HL-60/S4 treated with retinoic acid at 250 ng/mL for 4 days and 3 days (cell line): ENCODE measurements at regions not wholly inside any gene's neighbourhood (a gene's known extent, or its start where the extent isn't known, plus 50 kb on each side); places are given as distances from the start of the nearest gene placed in this dataset.
"Not testable (repeated sequence)": the region's sequence is repeated elsewhere in the genome, so short reads cannot be mapped to it uniquely, and the experiment has no call there.

Source experiments
- in situ Hi-C: fragments of 300-500 bp; cut with MboI; formaldehyde crosslinking; loops from 2 replicates; pipeline ENCODE4 v1.7.0; 2022; ENCODE audit warnings: low sequenced_read_pairs

GRCh38 chr7:13802651-13803050 is 186.8 kb downstream of the ETV1 start:
- in situ Hi-C loops = no loop called here

DNA sequence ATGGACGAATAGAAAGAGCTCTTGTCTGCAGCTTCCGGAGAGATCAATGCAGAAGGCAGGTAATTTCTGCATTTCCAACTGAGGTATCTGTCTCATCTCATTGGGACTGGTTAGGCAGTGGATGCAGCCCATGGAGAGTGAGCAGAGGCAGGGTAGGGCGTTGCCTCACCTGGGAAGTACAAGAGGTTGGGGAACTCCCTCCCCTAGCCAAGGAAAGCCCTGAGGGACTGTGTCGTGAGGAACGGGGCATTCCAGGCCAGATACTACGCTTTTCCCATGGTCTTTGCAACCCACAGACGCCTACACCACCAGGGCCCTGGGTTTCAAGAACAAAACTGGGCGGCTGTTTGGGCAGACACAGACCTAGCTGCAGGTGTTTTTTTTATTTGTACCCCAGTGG is 186.3 kb downstream of the ETV1 start:
- in situ Hi-C loops = no loop called here

- in situ Hi-C loops = not testable (repeated sequence)
These were observed 183.2 kb downstream of the ETV1 start for GRCh38 chr7:13806089-13806867.

DNA sequence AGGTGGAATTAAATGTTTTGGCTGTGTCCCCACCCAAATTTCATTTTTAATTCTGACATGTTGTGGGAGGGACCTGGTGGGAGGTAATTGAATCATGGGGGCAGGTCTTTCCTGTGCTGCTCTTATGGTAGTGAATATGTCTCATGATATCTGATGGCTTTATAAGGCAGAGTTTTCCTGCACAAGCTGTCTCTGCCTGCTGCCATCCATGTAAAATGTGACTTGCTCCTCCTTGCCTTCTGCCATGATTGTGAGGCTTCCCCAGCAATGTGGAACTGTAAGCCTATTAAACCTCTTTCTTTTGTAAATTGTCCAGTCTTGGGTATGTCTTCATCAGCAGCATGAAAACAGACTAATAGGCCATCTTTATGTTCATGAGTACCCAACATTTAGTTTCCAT is 172.2 kb downstream of the ETV1 start:
- in situ Hi-C loops = not testable (repeated sequence)

DNA sequence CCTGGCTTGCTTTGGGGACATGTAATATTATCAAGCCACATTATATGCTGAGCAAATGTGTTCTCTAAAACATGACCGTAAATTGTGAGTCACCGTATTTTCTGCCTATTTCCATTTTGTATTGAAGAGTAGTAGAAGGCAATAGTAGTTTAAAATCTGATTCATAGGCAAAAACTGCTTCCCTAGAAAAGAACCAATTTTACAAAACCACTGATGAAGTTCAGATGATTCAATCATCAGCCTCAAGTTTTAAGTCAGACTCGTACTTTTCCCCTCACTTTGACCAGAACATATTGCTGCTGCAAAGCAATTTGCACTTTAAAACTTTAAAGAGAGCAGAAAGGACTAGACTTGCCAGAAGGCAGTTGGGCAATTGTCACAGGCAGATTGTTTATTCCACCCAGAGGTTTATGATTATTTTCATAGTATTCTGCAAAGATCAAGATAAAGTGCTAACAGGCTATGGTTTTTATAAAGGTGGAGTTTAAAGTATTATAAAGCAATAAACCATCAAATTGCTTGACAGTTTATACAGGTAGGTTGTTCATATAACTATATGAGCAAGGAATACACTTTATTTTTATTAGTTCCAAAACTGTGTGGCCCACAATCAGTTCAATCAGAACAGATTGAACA is 168.2 kb downstream of the ETV1 start:
- in situ Hi-C loops = no loop called here

GRCh38 chr7:13822678-13823077 is 166.8 kb downstream of the ETV1 start:
- in situ Hi-C loops = no loop called here

GRCh38 chr7:13826752-13827151 is 162.7 kb downstream of the ETV1 start:
- in situ Hi-C loops = no loop called here

DNA sequence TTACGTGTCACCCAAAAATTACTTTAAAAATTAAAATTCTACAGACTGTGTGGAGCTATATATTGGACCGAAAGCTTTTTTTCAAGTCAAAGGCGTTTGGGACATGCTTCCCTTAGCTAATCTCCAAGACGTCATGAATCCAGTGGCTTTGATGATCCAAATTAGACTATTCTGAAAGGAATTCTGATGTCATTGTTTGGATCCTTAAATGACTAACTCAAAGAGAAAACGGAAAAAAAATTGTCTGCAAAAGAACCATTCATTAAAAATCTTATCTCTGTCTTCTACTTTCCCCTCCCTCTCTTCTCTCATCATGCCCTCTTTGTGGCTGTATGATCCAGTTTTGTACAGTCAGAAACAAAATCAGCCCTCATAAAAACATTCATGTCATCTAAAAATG is 161.8 kb downstream of the ETV1 start:
- in situ Hi-C loops = no loop called here

DNA sequence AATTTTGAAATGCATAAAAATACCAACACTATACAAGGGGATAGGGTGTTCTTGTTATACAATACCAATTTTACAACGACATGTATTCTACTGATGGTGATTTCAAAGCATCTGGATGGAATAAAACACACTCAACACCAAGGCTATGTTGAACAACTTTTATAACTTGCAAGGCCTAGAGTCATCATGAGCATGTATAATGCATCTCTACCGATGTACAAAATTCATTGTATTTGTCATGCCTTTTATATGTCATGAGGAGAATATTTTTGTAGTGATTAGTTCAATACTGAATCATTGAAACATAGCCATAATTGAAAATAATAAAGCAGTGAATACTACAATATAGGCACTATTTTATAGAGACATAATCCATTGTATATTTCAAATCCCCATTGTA is 160.2 kb downstream of the ETV1 start:
- in situ Hi-C loops = no loop called here

- in situ Hi-C loops = no loop called here
These were observed 159.3 kb downstream of the ETV1 start for GRCh38 chr7:13829914-13830900.

DNA sequence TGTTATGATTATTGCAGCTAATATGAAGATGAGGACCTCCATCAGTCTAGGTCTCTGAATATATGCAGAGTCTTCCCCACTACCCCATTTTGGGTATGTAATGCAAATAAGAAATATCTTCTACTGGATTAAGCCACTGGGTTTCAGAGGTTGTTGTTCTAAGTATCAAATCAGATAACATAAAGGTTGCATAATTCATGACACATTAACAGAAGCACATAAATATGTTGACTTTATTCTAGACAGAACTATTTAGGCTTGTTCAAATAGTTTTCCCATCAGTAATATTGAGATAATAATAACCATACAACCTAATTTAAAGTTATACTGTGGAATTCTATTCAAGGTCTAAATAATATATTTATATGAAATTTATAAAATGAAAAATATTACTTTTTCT is 157.1 kb downstream of the ETV1 start:
- in situ Hi-C loops = no loop called here

DNA sequence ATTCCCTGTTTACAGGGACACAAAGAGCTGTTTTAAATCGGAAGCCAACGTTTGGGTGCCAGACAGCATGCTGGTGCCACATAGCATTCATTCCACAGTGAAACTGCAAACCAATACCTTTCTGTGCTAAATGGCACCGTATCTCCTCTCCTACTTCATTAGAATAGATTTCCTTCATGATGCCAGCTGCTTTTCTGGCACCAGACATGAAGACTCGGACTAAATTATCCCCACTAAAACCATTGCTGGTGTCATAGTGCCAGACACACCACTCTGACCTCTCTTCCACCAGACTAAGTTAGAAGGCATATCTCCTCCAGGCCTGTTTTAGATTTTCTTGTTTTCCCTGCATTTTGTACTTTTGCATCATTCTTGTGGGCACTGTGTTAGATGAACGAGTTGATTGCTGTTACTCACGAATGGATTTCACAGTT is 155.1 kb downstream of the ETV1 start:
- in situ Hi-C loops = no loop called here

DNA sequence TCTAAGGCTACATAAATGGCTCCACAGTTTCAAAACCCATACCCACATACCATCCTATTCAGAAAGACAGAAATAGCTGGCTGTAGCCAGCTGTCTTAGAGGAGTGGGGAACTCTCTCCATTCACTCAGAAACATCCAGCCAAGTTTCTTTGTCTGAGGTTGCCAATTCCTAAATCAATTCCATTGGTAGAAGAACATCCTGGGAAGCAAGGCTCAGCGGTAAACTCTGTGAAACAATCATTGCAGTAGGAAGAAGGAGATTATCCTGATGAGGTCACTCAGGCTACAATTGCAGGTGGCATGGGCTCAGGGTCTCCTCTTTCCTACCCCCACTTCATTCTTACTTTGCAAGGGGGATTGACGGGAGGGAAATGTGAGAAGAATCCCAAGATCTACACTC is 154.0 kb downstream of the ETV1 start:
- in situ Hi-C loops = no loop called here

DNA sequence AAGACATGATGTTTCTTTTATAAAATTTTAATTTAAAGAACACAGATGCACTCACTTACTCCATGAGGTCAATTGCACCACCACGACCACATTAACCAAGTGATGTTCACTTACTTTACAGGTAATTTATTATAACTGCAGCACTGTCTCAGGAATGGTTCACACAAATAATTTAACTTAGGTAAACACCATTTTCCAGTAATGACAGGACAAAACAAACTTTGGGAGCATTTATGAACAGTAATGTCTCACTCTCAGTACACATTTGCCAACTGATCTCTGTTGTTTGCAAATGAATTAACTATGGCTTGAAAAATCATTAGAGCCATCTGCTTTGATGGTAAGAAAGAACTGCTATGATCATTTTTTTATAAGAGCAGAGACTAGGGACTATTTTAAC is 150.4 kb downstream of the ETV1 start:
- in situ Hi-C loops = no loop called here
